ENCODE measurements at regions not wholly inside any gene's neighbourhood (a gene's known extent, or its start where the extent isn't known, plus 50 kb on each side); places are given as distances from the start of the nearest gene placed in this dataset.

- Histone ChIP-seq H3K36me3 (ENCODE audit: insufficient read depth, low read length) (no peaks in the 10 kb centered on the region), H3K4me3 (ENCODE audit: low read depth, low read length, poor library complexity, severe bottlenecking) (no peak overlapping the region), H2AFZ (ENCODE audit: low read length) (no peak overlapping the region), H3K27ac (ENCODE audit: low read depth, low read length, poor library complexity, severe bottlenecking) (no peak overlapping the region), H3K9me2 (ENCODE audit: insufficient read depth, low read length) (no peaks in the 10 kb centered on the region), H3K9me3 (ENCODE audit: low read length) (no peaks in the 10 kb centered on the region), H3K79me2 (ENCODE audit: insufficient read depth, low read depth, low read length) (no peaks in the 10 kb centered on the region), H4K20me1 (ENCODE audit: insufficient read depth, low read length) (no peaks in the 10 kb centered on the region), H3K4me2 (ENCODE audit: low read length) (no peak overlapping the region), H3K4me1 (ENCODE audit: insufficient read depth, low read length, poor library complexity, severe bottlenecking) (no peaks in the 10 kb centered on the region)
- ChIA-PET POLR2A (no interaction called here), CTCF (ENCODE audit: unreplicated experiment) (no interaction called here)
- no peak for DNase-seq (ENCODE audit: low spot score)
- BruUV-seq (replicated peaks), result no TSS peak
- intact Hi-C loops (cut with micrococcal nuclease; ENCODE audit: unreplicated experiment), result no loop called here
- TF ChIP-seq CTCF (conservative IDR thresholded peaks at IDR 0.05; ENCODE audit: low read length), result no peak
- TF ChIP-seq EZH2phosphoT487 (IDR thresholded peaks at IDR 0.05; ENCODE audit: borderline replicate concordance, low read depth, low read length), result no peak
Measured at GRCh38 chr14:84490081-84490480, 1039.9 kb upstream of the FLRT2 start.

- CTCF ChIA-PET (ENCODE audit: unreplicated experiment), result no interaction called here
- intact Hi-C loops (cut with micrococcal nuclease; ENCODE audit: unreplicated experiment), result no loop called here
Measured at GRCh38 chr14:84492685-84493084, 1037.3 kb upstream of the FLRT2 start.

DNA sequence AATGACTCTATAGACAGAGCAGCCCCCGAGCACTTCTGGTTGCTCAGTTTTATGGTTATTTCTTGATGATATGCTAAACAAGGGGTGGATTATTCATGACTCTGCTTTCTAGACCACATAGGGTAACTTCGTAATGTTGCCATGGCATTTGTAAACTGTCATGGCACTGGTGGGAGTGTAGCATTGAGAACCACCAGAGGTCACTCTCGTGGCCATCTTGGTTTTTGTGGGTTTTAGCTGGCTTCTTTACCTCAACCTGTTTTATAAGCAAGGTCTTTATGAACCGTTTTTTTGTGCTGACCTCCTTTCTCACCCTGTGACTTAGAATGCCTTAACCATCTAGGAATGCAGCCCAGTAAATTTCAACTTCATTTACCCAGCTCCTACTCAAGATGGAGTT is 1036.2 kb upstream of the FLRT2 start:
- BruUV-seq (replicated peaks), result no TSS peak
- CTCF ChIA-PET (ENCODE audit: unreplicated experiment), result no interaction called here
- H3K27ac ChIP-seq (ENCODE audit: low read depth, low read length, poor library complexity, severe bottlenecking), result no peak overlapping the region
- POLR2A ChIA-PET, result no interaction called here
- no peak overlapping the region for H3K4me3 ChIP-seq (ENCODE audit: low read depth, low read length, poor library complexity, severe bottlenecking)
- no peaks in the 10 kb centered on the region for H3K36me3 ChIP-seq (ENCODE audit: insufficient read depth, low read length)
- DNase-seq (ENCODE audit: low spot score), result no peak
- no peaks in the 10 kb centered on the region for H4K20me1 ChIP-seq (ENCODE audit: insufficient read depth, low read length)
- H3K4me2 ChIP-seq (ENCODE audit: low read length), result no peak overlapping the region
- H3K79me2 ChIP-seq (ENCODE audit: insufficient read depth, low read depth, low read length), result no peaks in the 10 kb centered on the region
- no peaks in the 10 kb centered on the region for H3K9me3 ChIP-seq (ENCODE audit: low read length)
- no peaks in the 10 kb centered on the region for H3K9me2 ChIP-seq (ENCODE audit: insufficient read depth, low read length)
- no peaks in the 10 kb centered on the region for H3K4me1 ChIP-seq (ENCODE audit: insufficient read depth, low read length, poor library complexity, severe bottlenecking)
- TF ChIP-seq EZH2phosphoT487 (IDR thresholded peaks at IDR 0.05; ENCODE audit: borderline replicate concordance, low read depth, low read length) (no peak), CTCF (conservative IDR thresholded peaks at IDR 0.05; ENCODE audit: low read length) (no peak)
- H2AFZ ChIP-seq (ENCODE audit: low read length), result no peak overlapping the region
- intact Hi-C loops (cut with micrococcal nuclease; ENCODE audit: unreplicated experiment), result no loop called here

More at GRCh38 chr14:84492685-84493084, 1037.3 kb upstream of the FLRT2 start:
- TF ChIP-seq EZH2phosphoT487 (IDR thresholded peaks at IDR 0.05; ENCODE audit: borderline replicate concordance, low read depth, low read length), result no peak
- no peak for TF ChIP-seq CTCF (conservative IDR thresholded peaks at IDR 0.05; ENCODE audit: low read length)
- H3K9me3 ChIP-seq (ENCODE audit: low read length), result no peaks in the 10 kb centered on the region
- H3K27ac ChIP-seq (ENCODE audit: low read depth, low read length, poor library complexity, severe bottlenecking), result no peak overlapping the region
- no peak for DNase-seq (ENCODE audit: low spot score)
- H3K4me2 ChIP-seq (ENCODE audit: low read length), result no peak overlapping the region
- no peak overlapping the region for H2AFZ ChIP-seq (ENCODE audit: low read length)
- H3K9me2 ChIP-seq (ENCODE audit: insufficient read depth, low read length), result no peaks in the 10 kb centered on the region
- no peak overlapping the region for H3K4me3 ChIP-seq (ENCODE audit: low read depth, low read length, poor library complexity, severe bottlenecking)
- no peaks in the 10 kb centered on the region for H3K79me2 ChIP-seq (ENCODE audit: insufficient read depth, low read depth, low read length)
- H3K4me1 ChIP-seq (ENCODE audit: insufficient read depth, low read length, poor library complexity, severe bottlenecking), result no peaks in the 10 kb centered on the region
- POLR2A ChIA-PET, result interaction anchor here (0.6 kb wide), 1 partner anchor 43 kb away, joined by 3 read pairs; no protein-coding TSS in a partner anchor
- BruUV-seq (replicated peaks), result no TSS peak
- H3K36me3 ChIP-seq (ENCODE audit: insufficient read depth, low read length), result no peaks in the 10 kb centered on the region
- no peaks in the 10 kb centered on the region for H4K20me1 ChIP-seq (ENCODE audit: insufficient read depth, low read length)

All from OCI-LY7 (cell line).